SK-N-SH (cell line): ENCODE measurements at regions not wholly inside any gene's neighbourhood (a gene's known extent, or its start where the extent isn't known, plus 50 kb on each side); places are given as distances from the start of the nearest gene placed in this dataset.

ENCODE experiments used
- CTCF ChIA-PET: fragments of 300-600, 350-600 bp; formaldehyde crosslinking; extraction: SDS; loops from one replicate; lab custom pipeline; 2021; lab: Yijun Ruan, JAX
- POLR2A ChIA-PET: fragments of 350-600 bp; sonication (Branson Sonifier 250); formaldehyde crosslinking; extraction: SDS; loops from one replicate; lab custom pipeline; 2020; ENCODE audit warnings: antibody characterized with exemption, inconsistent platforms; lab: Yijun Ruan, JAX
- DNase-seq: peaks from one replicate; pipeline ENCODE4 v3.0.0; 2012
- H2AFZ ChIP-seq: fragments of 200-600 bp; sonication (generic); 2 replicates; pipeline ENCODE4 v1.8.1; 2016; ENCODE audit warnings: antibody characterized with exemption, mild to moderate bottlenecking, low read depth
- H3F3A ChIP-seq: fragments of 200-600 bp; sonication (generic); replicated peaks from 2 replicates; pipeline ENCODE3; 2016; ENCODE audit warnings: antibody characterized with exemption, mild to moderate bottlenecking; ENCODE audit not compliant: insufficient read depth
- H3K27ac ChIP-seq, 2 experiments: fragments of 200-500 bp in 1 of 2; fragments of 200-600 bp in 1 of 2; sonication (Bioruptor generic) in 1 of 2; sonication (generic), shearing (Covaris generic) in 1 of 2; 2 replicates each; pipeline versions ENCODE4 v1.5.1 to v1.6.1; 2014 to 2016; ENCODE audit warnings: low read depth in 2 of 2, inconsistent platforms in 1 of 2, low read length in 1 of 2, mild to moderate bottlenecking in 1 of 2, mixed read lengths in 1 of 2
- H3K27me3 ChIP-seq: fragments of 200-600 bp; sonication (generic), shearing (Covaris generic); 2 replicates; pipeline ENCODE4 v1.6.1; 2016; ENCODE audit warnings: mixed run types; ENCODE audit not compliant: insufficient read depth
- H3K36me3 ChIP-seq, 2 experiments: fragments of 200-500 bp in 1 of 2; fragments of 200-600 bp in 1 of 2; sonication (Bioruptor generic) in 1 of 2; sonication (generic) in 1 of 2; replicated peaks in 1 of 2; 2 replicates each; pipeline versions ENCODE3 to v1.5.1; 2014 to 2016; ENCODE audit warnings: low read length in 1 of 2, mild to moderate bottlenecking in 1 of 2; ENCODE audit not compliant: insufficient read depth in 2 of 2, control insufficient read depth in 1 of 2
- H3K4me1 ChIP-seq, 2 experiments: fragments of 200-500 bp in 1 of 2; fragments of 200-600 bp in 1 of 2; sonication (Bioruptor generic) in 1 of 2; sonication (generic), shearing (Covaris generic) in 1 of 2; 2 replicates each; pipeline versions ENCODE4 v1.5.1 to v1.6.1; 2014 to 2016; ENCODE audit warnings: low read depth in 1 of 2, low read length in 1 of 2, mixed run types in 1 of 2; ENCODE audit not compliant: insufficient read depth in 2 of 2, control insufficient read depth in 1 of 2
- H3K4me2 ChIP-seq: fragments of 200-600 bp; sonication (generic), shearing (Covaris generic); 2 replicates; pipeline ENCODE4 v1.6.1; 2017; ENCODE audit warnings: mixed run types
- H3K4me3 ChIP-seq, 2 experiments: fragments of 200-500 bp in 1 of 2; fragments of 200-600 bp in 1 of 2; sonication (Bioruptor generic) in 1 of 2; sonication (generic), shearing (Covaris generic) in 1 of 2; 2 replicates each; pipeline versions ENCODE4 v1.5.1 to v1.8.1; 2014 to 2016; ENCODE audit warnings: low read depth in 2 of 2, inconsistent platforms in 1 of 2, low read length in 1 of 2, mild to moderate bottlenecking in 1 of 2, mixed read lengths in 1 of 2, moderate library complexity in 1 of 2
- H3K79me2 ChIP-seq: fragments of 200-600 bp; sonication (generic); 2 replicates; pipeline ENCODE4 v1.8.1; 2017; ENCODE audit warnings: mild to moderate bottlenecking; ENCODE audit not compliant: insufficient read depth
- H3K9ac ChIP-seq: fragments of 200-600 bp; sonication (generic); 2 replicates; pipeline ENCODE4 v1.6.1; 2017; ENCODE audit warnings: mixed run types
- H3K9me2 ChIP-seq: fragments of 200-600 bp; sonication (generic); 2 replicates; pipeline ENCODE4 v1.6.1; 2017; ENCODE audit warnings: mixed run types
- H3K9me3 ChIP-seq: fragments of 200-600 bp; sonication (generic); 2 replicates; pipeline ENCODE4 v1.6.1; 2017; ENCODE audit warnings: mixed run types, mild to moderate bottlenecking, moderate library complexity
- H4K20me1 ChIP-seq: fragments of 200-600 bp; sonication (generic); 2 replicates; pipeline ENCODE4 v1.6.1; 2017; ENCODE audit warnings: mild to moderate bottlenecking, mixed run types; ENCODE audit not compliant: insufficient read depth
- CTCF ChIP-seq: fragments of 200-600 bp; sonication (generic); IDR thresholded peaks from 2 replicates; pipeline ENCODE4 v1.6.1; 2017; ENCODE audit warnings: antibody characterized with exemption, mild to moderate bottlenecking, moderate library complexity
- EP300 ChIP-seq, 2 experiments: IDR thresholded peaks; 2 replicates each; pipeline versions ENCODE4 v1.4.0 to v1.6.1; 2012; ENCODE audit warnings: borderline replicate concordance in 1 of 2, low read depth in 1 of 2, low read length in 1 of 2
- FOSL2 ChIP-seq: IDR thresholded peaks from 2 replicates; pipeline ENCODE4 v1.4.0; 2012; ENCODE audit warnings: low read depth, mild to moderate bottlenecking, moderate library complexity, borderline replicate concordance
- FOXM1 ChIP-seq: IDR thresholded peaks from 2 replicates; pipeline ENCODE4 v1.4.0; 2012; ENCODE audit warnings: low read depth, mild to moderate bottlenecking
- GABPA ChIP-seq: IDR thresholded peaks from 2 replicates; pipeline ENCODE4 v1.4.0; 2012; ENCODE audit warnings: low read depth, mild to moderate bottlenecking
- GATA2 ChIP-seq: sonication (generic); formaldehyde crosslinking; IDR thresholded peaks from 2 replicates; pipeline ENCODE4 v1.5.0; 2020; ENCODE audit warnings: mild to moderate bottlenecking, missing genetic modification reagents
- MEF2A ChIP-seq: IDR thresholded peaks from 2 replicates; pipeline ENCODE4 v1.4.0; 2012; ENCODE audit warnings: low read depth, borderline replicate concordance
- POLR2AphosphoS5 ChIP-seq: IDR thresholded peaks from 2 replicates; pipeline ENCODE4 v1.6.1; 2012; ENCODE audit warnings: low read depth, low read length
- RAD21 ChIP-seq: IDR thresholded peaks from 2 replicates; pipeline ENCODE4 v1.6.1; 2012; ENCODE audit warnings: mild to moderate bottlenecking, low read length
- RCOR1 ChIP-seq: fragments of 150-350 bp; IDR thresholded peaks from 2 replicates; pipeline ENCODE4 v1.6.1; 2017; ENCODE audit warnings: antibody characterized with exemption, low read length
- RFX5 ChIP-seq: IDR thresholded peaks from 2 replicates; pipeline ENCODE4 v1.6.1; 2012; ENCODE audit warnings: mild to moderate bottlenecking, improper control_type of control experiment, low read length
- SMC3 ChIP-seq: IDR thresholded peaks from 2 replicates; pipeline ENCODE4 v1.6.1; 2012; ENCODE audit warnings: low read depth, low read length, improper control_type of control experiment
- TEAD4 ChIP-seq: IDR thresholded peaks from 2 replicates; pipeline ENCODE4 v1.4.0; 2012; ENCODE audit warnings: mild to moderate bottlenecking, borderline replicate concordance; ENCODE audit not compliant: insufficient read depth
- USF2 ChIP-seq: fragments of 150-350 bp; IDR thresholded peaks from 2 replicates; pipeline ENCODE4 v1.6.1; 2017; ENCODE audit warnings: antibody characterized with exemption, low read length, low read depth, borderline replicate concordance
- ZBTB33 ChIP-seq: IDR thresholded peaks from 2 replicates; pipeline ENCODE4 v1.4.0; 2012; ENCODE audit warnings: low read depth, borderline replicate concordance
- WGBS: methylation state at CpG from one replicate; pipeline ENCODE4 v1.1.6; 2017; ENCODE audit warnings: low lambda C conversion rate; 5-methylcytosine and 5-hydroxymethylcytosine counted together

- POLR2A ChIA-PET, result no interaction called here
- Histone ChIP-seq H3K27ac (no peak overlapping the region), H3K27me3 (peaks cover under 1% of the 10 kb centered on the region; the same call in 1 of the 2 replicates), H3K9ac (no peak overlapping the region), H4K20me1 (no peaks in the 10 kb centered on the region), H3K9me3 (no peaks in the 10 kb centered on the region)
- no peak for DNase-seq
- 14% methylated on average over 3 of the region's 3 CpGs for WGBS
- TF ChIP-seq RAD21 (no peak), RCOR1 (no peak), EP300 (IDR thresholded peaks at IDR 0.05; ENCODE audit: borderline replicate concordance in 1 of 2, low read depth in 1 of 2, low read length in 1 of 2) (no peak), MEF2A (no peak), CTCF (no peak), USF2 (no peak), GABPA (no peak), FOSL2 (no peak), GATA2 (CRISPR knock-in tag) (no peak), ZBTB33 (no peak), FOXM1 (no peak), POLR2AphosphoS5 (no peak), RFX5 (no peak), TEAD4 (no peak), SMC3 (no peak)
- TF ChIP-seq, all 33 proteins: peak for 0
- H3K4me2 ChIP-seq, result no peak overlapping the region
- H3K4me3 ChIP-seq, result no peak overlapping the region
- no peaks in the 10 kb centered on the region for H3K36me3 ChIP-seq
- CTCF ChIA-PET, result interaction anchor here (1.0 to 1.3 kb wide), 3 partner anchors 26 to 31 kb away, joined by 3 to 4 read pairs (median 3); no protein-coding TSS in a partner anchor
- no peaks in the 10 kb centered on the region for H3K9me2 ChIP-seq
- no peak overlapping the region for H2AFZ ChIP-seq
- H3K79me2 ChIP-seq, result no peaks in the 10 kb centered on the region
- H3F3A ChIP-seq, result peaks cover 15% of the 10 kb centered on the region
- 0 out of 4 replicates have a peak, but pooled peaks cover 0 to 11% of the 10 kb centered on the region in 2 experiments for H3K4me1 ChIP-seq
Measured at GRCh38 chr7:116618338-116619128, 53.5 kb upstream of the MET start.
